ENCODE measurements at regions not wholly inside any gene's neighbourhood (a gene's known extent, or its start where the extent isn't known, plus 50 kb on each side); places are given as distances from the start of the nearest gene placed in this dataset.
"Not testable (repeated sequence)": the region's sequence is repeated elsewhere in the genome, so short reads cannot be mapped to it uniquely, and the experiment has no call there.

- DNase-seq = no peak
These were observed 145.5 kb downstream of the CTH start for GRCh38 chr1:70556541-70556940.

GRCh38 chr1:70567167-70567566 lies 156.1 kb downstream of the CTH start:
- no peak for DNase-seq

GRCh38 chr1:70571191-70571590 lies 160.1 kb downstream of the CTH start:
- no peak for DNase-seq

- no peak for DNase-seq
These were observed 162.3 kb downstream of the CTH start for GRCh38 chr1:70573317-70573843.

- DNase-seq = no peak
These were observed 170.6 kb downstream of the CTH start for GRCh38 chr1:70581661-70582060.

GRCh38 chr1:70583522-70583921 lies 172.5 kb downstream of the CTH start:
- DNase-seq = no peak

- no peak for DNase-seq
These were observed 175.0 kb downstream of the CTH start for GRCh38 chr1:70586046-70586445.

- DNase-seq = no peak
These were observed 176.9 kb downstream of the CTH start for GRCh38 chr1:70587872-70588366.

- DNase-seq = not testable (repeated sequence)
These were observed 182.5 kb downstream of the CTH start for GRCh38 chr1:70593551-70593950.

- DNase-seq = no peak
These were observed 197.7 kb downstream of the CTH start for GRCh38 chr1:70608815-70609214.

- not testable (repeated sequence) for DNase-seq
These were observed 199.1 kb downstream of the CTH start for GRCh38 chr1:70610164-70610563.

- no peak for DNase-seq
These were observed 205.9 kb downstream of the CTH start for GRCh38 chr1:70616946-70617345.

- no peak for DNase-seq
These were observed 206.7 kb downstream of the CTH start for GRCh38 chr1:70617728-70618127.

- peak; percentile 60 for DNase-seq
These were observed 216.8 kb downstream of the CTH start for GRCh38 chr1:70627910-70628309.

GRCh38 chr1:70628973-70629372 lies 217.9 kb downstream of the CTH start:
- no peak for DNase-seq

GRCh38 chr1:70633004-70633403 lies 221.9 kb downstream of the CTH start:
- peak; percentile 1 for DNase-seq

- DNase-seq = no peak
These were observed 224.8 kb downstream of the CTH start for GRCh38 chr1:70635868-70636267.

- DNase-seq = no peak
These were observed 230.8 kb downstream of the CTH start for GRCh38 chr1:70641868-70642267.

GRCh38 chr1:70656361-70656760 lies 245.3 kb downstream of the CTH start:
- no peak for DNase-seq

- no peak for DNase-seq
These were observed 248.8 kb downstream of the CTH start for GRCh38 chr1:70659891-70660290.

GRCh38 chr1:70666381-70667140 lies 255.5 kb downstream of the CTH start:
- no peak for DNase-seq

GRCh38 chr1:70667494-70668170 lies 256.6 kb downstream of the CTH start:
- DNase-seq = peak; percentile 69

GRCh38 chr1:70671006-70671405 lies 259.9 kb downstream of the CTH start:
- DNase-seq = peak; percentile 7

GRCh38 chr1:70672442-70672888 lies 261.4 kb downstream of the CTH start:
- DNase-seq = no peak
